ENCODE measurements at regions not wholly inside any gene's neighbourhood (a gene's known extent, or its start where the extent isn't known, plus 50 kb on each side); places are given as distances from the start of the nearest gene placed in this dataset.

DNA sequence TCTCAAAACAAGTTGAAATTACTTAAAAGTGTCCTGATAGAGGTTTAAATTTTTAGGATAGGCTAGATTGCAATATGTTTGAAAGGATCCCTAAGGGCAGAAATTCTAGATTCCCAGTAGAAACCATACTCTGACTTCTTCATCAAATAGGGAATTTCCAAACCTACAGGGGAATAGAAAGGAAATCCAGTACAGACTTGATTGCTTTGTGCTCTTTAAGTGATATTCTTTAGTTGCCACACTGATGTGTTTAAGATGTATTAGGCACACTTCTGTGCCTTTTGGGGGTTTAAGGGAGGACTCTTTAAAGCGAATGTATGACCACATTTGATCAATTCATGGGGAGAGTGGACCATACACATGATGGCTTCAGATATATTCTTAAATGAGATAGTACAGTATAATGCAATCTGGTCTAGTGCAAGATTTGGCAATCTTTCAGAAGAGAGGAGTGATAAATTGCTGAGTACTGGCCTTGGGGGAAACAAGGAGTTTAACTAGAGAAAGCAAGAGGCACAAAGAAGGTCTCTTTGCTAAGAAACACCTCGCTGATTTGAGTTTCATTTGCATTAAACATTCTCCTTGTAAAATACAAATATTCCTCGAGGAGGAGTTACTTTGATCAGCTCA, 268.8 kb upstream of the NR5A2 start:
- no peak for DNase-seq

- DNase-seq, result peak; percentile 68
Measured at GRCh38 chr1:199759268-199759730, 268.2 kb upstream of the NR5A2 start.

DNA sequence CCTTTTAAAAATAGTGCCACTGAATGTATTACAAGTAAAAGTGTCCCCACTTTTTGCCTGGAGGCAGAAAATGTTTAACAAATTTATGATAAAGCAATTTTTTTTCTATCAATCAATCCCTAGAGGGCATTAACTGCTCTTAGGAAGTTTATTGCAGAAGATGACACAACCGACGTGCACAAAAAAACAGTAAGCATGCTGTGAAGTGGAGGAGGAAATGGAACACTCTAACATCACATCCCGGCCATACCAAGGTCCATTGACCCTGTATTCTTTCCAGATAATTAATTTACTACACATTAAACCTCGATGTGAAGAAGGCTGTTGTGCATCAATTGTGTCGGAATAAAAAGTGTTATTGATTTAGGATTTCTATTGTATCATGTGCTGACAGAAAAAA, 264.9 kb upstream of the NR5A2 start:
- DNase-seq, result no peak

DNA sequence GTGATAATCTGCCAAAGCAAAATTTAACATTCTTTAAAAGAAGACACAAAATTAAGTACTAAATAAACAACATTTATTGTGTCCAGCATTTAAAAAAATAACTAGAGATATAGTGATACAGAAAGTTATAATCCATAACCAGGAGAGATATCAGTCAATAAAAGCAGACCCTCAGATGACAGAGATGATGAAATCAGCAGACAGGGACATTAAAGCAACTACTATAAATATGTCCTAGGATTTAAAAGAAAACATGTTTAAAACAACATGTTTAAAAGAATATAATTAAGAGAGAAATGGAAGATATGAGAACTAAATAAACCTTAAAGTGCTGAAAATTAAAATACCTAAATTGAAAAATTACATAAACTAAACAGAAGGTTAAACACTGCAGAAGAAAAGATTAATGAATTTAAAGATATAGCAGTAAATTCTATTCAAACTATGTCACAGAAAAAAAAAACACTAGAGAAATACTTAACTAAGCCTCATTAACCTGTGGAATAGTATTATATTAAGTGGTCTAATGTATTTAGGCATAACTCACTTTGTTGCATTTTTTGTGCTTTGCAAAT, 261.2 kb upstream of the NR5A2 start:
- no peak for DNase-seq

GRCh38 chr1:199767700-199768099, 259.8 kb upstream of the NR5A2 start:
- DNase-seq, result no peak

DNA sequence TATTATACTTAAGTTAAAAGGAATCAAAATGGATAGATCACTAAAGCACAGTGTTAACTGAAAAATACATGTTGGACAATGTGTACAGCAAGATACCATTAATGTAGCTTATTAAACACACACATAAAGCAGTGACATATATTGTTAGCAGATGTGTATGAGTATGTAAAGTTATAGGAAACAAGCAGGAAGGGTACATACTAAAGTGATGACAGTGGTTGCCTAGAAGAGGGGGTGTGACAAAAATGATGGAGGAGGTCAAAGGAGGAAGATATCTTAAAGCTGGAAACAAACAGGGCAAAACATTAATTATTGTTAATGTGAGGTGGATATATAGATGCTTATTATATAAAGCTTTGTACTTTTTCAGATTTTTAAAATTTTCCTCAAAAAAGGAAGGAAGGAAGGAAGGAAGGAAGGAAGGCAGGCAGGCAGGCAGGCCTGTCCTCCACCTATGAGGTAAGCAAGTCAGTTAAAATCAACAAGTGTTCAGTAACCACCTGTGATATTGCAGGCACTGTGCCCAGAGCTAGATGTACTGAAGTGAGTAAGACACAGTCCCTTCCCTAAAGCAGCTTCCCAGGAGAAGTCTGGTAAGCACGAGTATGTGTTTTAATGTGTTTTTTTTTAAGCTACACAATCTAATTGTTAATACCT, 252.9 kb upstream of the NR5A2 start:
- peak; percentile 7 for DNase-seq

- DNase-seq, result no peak
Measured at GRCh38 chr1:199776768-199777497, 250.6 kb upstream of the NR5A2 start.

- peak; percentile 6 for DNase-seq
Measured at GRCh38 chr1:199778324-199778955, 249.1 kb upstream of the NR5A2 start.

GRCh38 chr1:199780091-199780490, 247.4 kb upstream of the NR5A2 start:
- DNase-seq, result no peak

- DNase-seq, result peak; percentile 41
Measured at GRCh38 chr1:199780948-199781670, 246.4 kb upstream of the NR5A2 start.

- DNase-seq, result peak; percentile 44
Measured at GRCh38 chr1:199784138-199784895, 243.2 kb upstream of the NR5A2 start.

DNA sequence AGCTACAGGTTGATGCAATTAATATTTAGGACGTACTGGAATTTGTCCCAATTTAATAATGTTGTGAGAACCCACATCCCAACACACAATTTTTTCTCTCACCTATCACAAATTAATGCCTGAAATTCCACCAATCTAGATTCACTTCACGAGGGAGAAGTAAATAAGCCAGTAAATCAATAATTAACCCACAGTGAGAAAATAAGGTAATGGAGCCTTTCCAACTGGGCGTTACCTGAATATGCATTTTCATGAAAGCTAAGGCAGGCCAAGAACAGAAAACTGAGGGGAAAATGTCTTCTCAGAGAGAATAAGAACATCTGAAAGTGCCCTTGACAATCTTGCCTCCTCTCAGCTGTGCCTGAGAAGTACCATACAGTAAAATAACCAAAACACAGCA, 240.8 kb upstream of the NR5A2 start:
- no peak for DNase-seq

DNA sequence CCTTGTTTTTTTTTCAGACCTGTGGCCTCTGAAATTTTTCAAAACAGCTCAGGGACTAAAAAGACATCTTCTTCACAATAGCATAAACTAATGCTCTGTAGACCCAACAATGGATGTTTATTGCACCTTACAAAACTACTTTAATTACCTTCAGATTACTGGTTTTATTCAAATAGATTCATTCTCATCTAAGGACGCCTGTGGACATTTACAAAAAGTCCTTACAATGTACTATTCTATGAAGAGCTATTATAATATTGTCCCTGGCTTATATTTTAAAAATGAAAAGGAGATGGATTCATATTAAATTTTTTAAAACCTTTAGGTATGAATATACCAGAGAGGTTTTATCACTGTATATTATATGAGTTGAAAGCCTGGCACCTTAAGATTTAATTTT, 238.4 kb upstream of the NR5A2 start:
- no peak for DNase-seq

GRCh38 chr1:199791495-199791894, 236.0 kb upstream of the NR5A2 start:
- no peak for DNase-seq

DNA sequence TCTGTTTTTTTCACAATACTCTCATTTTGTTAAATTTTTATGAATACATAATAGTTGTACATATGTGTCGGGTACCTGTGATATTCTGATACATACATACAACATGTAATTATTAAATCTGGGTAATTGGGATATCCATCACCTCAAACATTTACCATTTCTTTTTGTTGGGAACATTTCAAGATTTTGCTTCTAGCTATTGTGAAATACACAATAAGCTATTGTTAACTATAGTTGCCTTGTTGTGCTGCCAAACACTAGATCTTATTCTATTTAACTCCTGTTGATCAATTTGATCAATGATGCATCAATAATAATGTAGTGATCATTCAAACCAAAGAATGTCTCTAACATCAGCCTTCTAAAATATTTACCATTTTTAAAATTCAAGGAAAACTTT, 234.6 kb upstream of the NR5A2 start:
- no peak for DNase-seq

- no peak for DNase-seq
Measured at GRCh38 chr1:199794105-199794863, 233.2 kb upstream of the NR5A2 start.

- DNase-seq, result no peak
Measured at GRCh38 chr1:199799116-199799515, 228.4 kb upstream of the NR5A2 start.

GRCh38 chr1:199804526-199804925, 223.0 kb upstream of the NR5A2 start:
- no peak for DNase-seq

- peak; percentile 22 for DNase-seq
Measured at GRCh38 chr1:199808110-199808870, 219.2 kb upstream of the NR5A2 start.

DNA sequence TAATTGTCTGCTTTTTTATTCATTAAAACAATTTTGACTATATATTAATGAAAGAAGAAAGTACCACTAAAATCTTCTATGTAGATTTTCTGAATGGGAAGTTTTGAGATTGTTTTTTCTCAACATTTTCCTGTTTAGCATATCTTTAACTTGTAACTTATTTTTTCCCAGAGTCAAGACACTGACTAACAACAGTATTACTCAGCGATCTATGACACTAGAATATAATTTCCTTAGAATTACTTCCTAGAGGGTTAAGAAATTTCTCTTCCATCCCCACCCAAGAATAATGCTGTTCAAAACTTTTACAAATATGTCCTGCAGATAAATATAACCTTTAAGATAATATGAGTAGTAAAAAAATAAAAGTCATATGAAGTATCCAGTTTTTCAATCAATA, 218.2 kb upstream of the NR5A2 start:
- no peak for DNase-seq
